Stimulated activated CD4-positive, alpha-beta T cell treated with anti-CD3 and anti-CD28 coated beads, Interleukin-4, amount 100 ng/mL, for 48 hours (primary cell): ENCODE measurements at regions not wholly inside any gene's neighbourhood (a gene's known extent, or its start where the extent isn't known, plus 50 kb on each side); places are given as distances from the start of the nearest gene placed in this dataset.

Source experiments
- DNase-seq, 2 donors: peaks; one replicate each; pipeline ENCODE4 v3.0.0-alpha.2; 2020; ENCODE audit warnings: low read depth in 2 of 2

DNA sequence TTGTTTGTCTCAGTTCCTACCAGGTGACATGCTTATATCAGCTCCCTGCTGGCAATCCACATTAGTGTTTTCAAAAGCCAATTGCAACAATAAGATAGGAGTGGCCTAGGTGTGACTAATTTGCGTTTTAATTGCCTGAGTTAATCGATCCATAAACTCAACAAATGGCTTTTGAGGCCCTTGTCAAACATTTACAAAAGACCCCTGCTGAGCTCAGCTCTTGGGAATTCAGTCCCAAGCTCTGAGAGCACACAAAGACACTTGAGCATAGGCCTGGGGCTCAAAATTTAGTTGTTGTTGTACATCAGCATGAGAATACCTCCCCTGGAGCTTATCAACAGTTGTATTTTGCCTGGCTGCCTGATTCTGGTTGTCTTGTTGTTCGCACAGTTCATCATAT lies 1134.4 kb upstream of the TSPY4 start:
- DNase-seq, result no peak

- DNase-seq, result no peak
Observed at GRCh38 chrY:8241144-8241543, 1096.1 kb upstream of the TSPY4 start.

DNA sequence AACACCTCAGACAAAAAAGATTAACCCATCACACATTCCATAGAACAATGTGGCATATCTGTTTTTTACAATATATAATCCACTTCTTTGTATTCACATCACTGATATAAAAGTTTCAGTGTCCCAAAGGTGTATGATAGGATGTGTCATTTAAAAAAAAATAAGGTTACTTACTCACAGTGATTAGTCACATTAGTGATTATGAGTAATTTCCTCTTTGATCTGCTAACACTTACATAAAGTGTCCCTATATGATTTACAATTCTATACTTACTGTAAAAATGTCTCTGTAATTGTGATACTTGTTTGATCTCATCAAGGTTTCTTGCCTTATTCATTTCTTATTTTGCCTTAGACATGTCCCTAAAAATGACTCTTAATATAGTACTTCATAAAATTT lies 1063.5 kb upstream of the TSPY4 start:
- no peak for DNase-seq

DNA sequence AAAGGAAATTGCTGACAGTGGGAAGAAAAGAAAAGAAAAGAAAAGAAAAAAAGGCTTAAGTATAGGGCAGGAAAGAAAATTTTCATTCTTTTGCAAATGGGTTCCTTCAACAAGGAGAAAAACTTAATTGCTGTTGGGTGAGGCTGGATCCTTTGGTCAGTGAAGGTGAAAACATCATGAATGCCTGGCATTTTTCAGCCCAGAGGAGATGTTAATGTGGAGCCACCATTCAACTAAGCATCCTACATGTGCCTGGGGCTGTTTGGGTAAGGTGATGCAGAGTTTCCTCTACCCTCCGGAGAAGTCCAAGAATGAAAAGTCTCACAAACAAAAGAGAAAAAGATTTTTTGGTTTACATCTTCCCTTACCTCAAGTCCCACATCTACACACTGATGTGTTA lies 1032.2 kb upstream of the TSPY4 start:
- DNase-seq, result no peak

GRCh38 chrY:8324113-8324512 lies 1013.2 kb upstream of the TSPY4 start:
- DNase-seq, result no peak

DNA sequence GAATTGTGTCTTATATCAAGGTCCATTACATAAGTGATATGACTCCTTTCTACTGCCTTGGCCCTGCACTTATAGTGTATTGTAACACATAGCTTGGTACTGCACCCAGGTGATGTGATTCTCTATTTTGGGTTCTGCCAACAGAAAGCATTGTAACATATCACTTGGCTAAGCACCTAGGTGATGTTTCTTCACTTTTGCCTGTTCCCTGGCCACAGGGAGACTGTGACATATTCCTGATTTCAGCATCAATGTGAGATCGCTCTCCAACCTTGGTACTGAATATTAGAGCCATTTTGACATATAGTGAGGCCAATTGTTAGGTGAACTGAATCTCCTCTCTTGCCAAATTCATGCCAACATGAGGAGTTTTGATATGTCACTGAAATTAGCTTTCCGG lies 1010.3 kb upstream of the TSPY4 start:
- no peak for DNase-seq

DNA sequence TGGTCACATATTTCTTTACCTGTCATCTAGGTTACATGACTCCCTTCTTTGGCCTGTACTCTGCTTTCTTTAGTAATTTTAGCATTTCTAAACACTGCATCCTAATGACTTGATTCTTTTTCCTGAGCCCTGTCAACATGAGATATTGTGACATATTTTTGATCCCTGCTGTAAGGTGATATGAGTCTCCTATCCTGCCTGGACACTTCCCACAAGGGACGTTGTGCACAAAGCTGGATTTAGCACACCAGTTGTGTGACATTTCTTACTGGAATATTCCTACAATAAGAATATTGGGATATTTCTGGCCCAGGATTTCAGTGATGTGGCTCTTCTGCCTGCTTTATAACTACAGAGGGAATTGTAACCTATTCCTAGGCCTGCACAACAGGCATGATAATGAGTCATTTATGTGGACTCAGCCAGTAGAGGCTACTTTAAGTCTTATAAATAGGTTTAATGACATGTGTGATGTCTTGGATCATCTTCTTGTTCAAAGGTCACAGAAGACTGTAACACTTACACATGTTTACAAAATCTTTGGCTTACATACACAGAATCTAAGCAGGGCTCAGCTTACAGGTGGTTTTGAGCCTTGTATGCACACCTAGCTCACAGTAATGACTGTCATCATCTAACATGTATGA lies 1009.4 kb upstream of the TSPY4 start:
- no peak for DNase-seq

- DNase-seq, result no peak
Observed at GRCh38 chrY:8329431-8329830, 1007.8 kb upstream of the TSPY4 start.

GRCh38 chrY:8329929-8330328 lies 1007.3 kb upstream of the TSPY4 start:
- DNase-seq, result no peak

GRCh38 chrY:8333328-8333727 lies 1003.9 kb upstream of the TSPY4 start:
- DNase-seq, result no peak

GRCh38 chrY:8335299-8335835 lies 1001.9 kb upstream of the TSPY4 start:
- no peak for DNase-seq

DNA sequence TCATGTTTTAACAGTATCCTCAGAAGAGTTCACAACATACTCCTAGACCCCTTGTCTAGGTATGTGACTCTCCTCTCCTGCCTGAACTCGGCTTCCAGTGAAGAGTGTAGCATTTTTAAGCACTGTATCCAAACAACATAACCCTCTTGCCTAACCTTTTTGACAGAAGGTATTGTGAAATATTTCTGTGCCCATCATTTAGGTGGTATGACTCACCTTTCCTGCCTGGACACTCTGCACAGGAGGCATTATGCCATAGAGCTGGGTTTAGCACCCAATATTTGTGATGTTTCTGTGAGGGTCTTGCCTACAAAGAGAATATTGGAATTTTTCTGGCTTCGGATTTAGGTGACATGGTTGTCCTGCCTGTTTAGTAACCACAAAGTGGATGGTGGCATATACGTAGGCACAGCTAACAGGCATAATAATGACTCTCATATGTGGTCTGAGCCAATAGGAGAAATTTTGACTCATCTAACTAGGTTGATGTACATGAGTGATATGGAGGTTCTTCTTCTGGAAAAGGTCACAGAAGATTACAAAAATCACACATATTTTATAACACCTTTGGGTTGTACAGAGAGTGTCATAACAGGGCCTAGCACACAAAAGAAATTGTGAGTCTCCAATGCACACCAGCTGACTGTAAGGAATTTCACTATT lies 1001.0 kb upstream of the TSPY4 start:
- no peak for DNase-seq

DNA sequence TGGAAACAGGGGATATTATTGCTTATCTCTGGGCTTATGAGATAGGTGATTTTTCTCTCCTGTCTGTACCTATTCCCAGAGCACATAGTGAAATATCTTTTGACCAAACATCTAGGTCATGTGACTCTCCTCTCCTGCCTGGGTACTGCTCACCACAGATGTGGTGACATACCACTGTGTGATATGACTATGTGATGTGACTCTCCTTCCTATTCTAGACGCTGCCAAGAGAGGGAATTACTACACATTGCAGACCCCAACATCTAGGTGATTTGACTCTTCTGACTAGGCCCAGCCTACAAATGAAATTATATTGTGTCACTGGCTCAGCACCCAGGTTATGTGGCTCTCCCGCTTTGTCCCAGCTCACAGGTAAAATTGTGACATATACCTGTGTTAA lies 996.3 kb upstream of the TSPY4 start:
- no peak for DNase-seq

DNA sequence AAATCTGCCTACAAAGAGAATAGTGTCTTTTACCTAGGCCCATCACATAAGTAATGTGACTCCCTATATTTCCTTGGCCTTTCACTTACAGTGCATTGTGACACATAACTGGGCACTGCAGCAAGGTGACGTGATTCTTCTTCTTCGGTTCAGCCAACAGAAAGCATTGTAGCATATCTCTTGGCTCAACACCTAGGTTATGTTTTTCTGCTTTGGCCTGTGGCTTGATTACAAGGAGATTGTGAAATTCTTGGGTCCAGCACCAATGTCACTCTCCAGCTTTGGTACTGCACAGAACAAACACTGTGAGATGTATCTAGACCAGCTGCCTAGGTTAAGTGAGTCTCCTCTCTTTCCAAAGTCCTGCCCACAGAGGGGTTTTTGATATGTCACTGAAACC lies 995.1 kb upstream of the TSPY4 start:
- DNase-seq, result no peak

DNA sequence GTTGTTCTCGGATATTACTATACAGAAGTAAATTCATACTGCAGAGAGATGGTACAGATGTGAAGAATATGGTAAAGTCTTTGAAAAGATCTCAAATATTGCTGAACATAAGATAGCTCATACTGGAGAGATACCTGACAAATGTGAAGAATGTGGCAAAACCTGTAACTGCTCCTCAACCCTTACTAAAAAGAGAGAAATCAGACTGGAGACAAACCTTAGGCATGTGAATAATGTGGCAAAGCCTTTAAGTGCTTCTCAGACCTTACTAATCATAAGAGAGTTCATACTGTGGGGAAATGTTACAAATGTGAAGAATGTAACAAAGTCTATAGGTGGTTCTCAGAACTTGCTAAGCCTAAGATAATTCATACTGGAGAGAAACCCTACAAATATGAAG lies 986.0 kb upstream of the TSPY4 start:
- no peak for DNase-seq

DNA sequence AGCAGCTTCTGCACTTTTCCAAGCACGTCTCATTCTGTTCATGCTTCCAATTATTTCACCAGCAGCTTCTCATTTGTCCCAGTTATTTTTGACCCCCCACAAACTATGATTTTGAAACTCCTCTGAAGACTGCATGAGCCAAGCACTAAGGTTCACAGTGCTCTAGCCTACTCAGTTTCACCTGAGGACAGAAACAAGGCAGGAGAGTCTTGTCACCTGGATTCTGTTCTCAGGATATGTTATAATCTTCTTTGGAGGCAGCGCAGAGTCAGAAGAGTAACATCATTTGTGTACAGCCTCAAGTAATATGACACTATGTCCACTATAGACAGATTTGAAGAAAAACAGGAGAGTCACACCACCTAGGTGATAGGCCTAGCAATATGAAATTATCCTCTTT lies 985.1 kb upstream of the TSPY4 start:
- no peak for DNase-seq

DNA sequence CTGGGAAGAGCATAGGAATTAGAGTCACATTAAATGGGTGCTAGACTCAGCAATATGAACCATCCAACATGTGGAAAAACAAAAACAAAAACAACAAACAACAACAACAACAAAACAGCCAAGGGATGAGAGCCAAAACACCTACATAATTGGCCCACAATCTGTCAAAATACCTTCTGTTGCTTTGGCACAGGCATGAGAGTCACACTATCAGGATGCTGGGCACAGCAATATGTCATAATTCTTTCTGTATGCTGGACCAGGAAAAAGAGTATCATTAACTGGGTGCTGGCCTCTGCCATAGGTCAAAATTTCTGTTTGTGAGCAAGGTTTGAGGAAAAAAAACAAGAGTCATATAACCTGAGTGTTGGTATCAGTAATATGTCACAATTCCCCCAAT lies 979.1 kb upstream of the TSPY4 start:
- DNase-seq, result no peak

GRCh38 chrY:8361715-8362114 lies 975.5 kb upstream of the TSPY4 start:
- no peak for DNase-seq

GRCh38 chrY:8377491-8377890 lies 959.8 kb upstream of the TSPY4 start:
- no peak for DNase-seq

- no peak for DNase-seq
Observed at GRCh38 chrY:8379800-8380199, 957.5 kb upstream of the TSPY4 start.

GRCh38 chrY:8381425-8381824 lies 955.8 kb upstream of the TSPY4 start:
- peak in 1 of 2 donors; percentile 2 for DNase-seq

DNA sequence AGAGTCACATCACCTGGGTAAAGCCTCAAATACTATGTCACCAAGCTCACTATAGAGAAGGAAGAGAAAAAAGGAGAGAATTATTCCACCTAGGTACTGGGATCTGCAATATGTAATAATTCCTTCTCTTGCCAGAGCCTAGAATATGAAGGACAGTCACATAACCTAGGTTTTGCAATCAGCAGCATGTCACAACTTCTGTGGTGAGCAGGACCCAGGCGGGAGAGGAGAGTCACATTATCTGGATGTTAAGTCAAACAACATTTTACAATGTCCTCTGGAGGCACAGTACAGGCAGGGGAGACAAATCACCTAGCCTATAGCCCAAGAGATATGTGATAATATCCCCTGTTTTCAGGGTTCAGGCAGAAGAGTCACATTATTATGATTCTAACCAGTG lies 951.2 kb upstream of the TSPY4 start:
- DNase-seq, result no peak

GRCh38 chrY:8388512-8388911 lies 948.8 kb upstream of the TSPY4 start:
- DNase-seq, result no peak

DNA sequence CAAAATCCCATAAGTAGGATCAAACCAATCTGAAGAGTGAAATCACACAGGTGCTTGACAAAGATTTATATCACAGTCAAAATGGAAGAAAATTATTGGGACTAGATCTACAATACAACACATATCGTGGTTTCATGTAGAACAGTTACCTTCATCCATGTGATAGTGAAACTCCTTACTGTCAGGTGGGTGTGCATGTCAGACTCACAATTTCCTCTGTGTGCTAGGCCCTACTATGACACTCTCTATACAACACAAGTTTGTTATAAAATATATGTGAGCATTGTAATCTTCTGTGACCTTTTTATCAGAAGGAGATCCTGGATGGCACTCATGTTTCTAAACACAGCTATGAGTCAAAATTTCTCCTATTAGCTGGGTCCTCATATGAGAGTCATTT lies 947.0 kb upstream of the TSPY4 start:
- DNase-seq, result no peak
